ENCODE measurements at regions not wholly inside any gene's neighbourhood (a gene's known extent, or its start where the extent isn't known, plus 50 kb on each side); places are given as distances from the start of the nearest gene placed in this dataset.
"Not testable (repeated sequence)": the region's sequence is repeated elsewhere in the genome, so short reads cannot be mapped to it uniquely, and the experiment has no call there.

DNA sequence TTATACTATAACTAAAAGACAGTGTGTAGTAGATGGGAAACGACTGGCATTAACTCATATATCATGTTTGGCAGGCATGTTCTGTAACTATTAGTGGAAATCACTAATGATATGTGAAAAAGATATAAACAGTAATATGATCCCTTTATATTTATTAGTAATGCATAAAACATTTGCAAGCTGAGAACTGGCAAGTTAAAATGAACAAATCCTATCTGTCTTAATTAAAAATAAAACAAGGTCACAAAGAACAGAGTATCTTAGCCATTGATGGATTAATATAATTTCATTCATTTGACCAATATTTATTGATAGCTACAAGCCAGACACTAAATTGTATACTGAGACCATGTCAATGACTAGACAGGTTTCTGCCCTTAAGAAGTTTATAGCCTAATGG lies 154.5 kb downstream of the CRPPA start:
- no peak for DNase-seq (ENCODE audit: low read depth)

DNA sequence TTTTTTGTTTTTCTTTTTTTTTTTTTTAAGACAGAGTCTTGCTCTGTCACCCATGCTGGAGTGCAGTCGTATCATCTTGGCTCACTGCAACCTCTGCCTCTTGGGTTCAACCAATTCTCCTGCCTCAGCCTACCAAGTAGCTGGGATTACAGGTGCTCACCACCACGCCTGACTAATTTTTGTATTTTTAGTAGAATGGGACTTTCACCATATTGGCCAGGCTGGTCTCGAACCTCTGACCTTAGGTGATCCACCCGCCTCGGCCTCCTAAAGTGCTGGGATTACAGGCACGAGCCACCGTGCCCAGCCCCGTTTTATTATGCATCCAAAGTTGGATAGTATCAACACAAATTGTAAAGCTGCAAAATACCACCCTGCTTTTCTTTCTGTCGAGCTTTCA lies 154.9 kb downstream of the CRPPA start:
- DNase-seq (ENCODE audit: low read depth), result not testable (repeated sequence)

DNA sequence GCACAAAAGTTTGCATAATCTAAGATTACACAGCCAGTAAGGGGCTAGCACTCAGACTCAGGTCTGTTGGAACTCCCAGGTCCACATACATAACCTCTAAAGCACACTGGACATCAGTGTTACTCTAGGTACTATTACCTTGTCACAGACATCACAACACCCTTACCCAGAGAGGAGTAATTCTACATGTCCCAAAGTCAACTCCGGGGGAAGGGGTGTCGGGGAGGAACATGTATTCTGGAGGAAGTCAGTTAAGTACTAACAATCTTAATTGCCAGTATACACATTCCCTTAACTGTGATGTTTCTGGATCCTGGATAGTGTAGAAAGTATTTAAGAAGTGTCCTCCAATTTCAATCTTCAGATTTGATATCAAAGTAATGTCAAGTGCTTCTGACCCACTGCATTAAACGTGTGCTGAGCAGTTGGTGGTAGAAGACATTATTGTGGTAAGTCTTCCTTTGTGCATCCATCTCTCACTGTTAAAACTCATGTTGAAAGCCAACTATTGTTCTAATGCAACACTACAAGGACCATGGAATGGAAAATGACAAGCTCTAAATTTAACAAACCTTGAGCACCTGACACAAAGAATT lies 155.4 kb downstream of the CRPPA start:
- DNase-seq (ENCODE audit: low read depth), result no peak

DNA sequence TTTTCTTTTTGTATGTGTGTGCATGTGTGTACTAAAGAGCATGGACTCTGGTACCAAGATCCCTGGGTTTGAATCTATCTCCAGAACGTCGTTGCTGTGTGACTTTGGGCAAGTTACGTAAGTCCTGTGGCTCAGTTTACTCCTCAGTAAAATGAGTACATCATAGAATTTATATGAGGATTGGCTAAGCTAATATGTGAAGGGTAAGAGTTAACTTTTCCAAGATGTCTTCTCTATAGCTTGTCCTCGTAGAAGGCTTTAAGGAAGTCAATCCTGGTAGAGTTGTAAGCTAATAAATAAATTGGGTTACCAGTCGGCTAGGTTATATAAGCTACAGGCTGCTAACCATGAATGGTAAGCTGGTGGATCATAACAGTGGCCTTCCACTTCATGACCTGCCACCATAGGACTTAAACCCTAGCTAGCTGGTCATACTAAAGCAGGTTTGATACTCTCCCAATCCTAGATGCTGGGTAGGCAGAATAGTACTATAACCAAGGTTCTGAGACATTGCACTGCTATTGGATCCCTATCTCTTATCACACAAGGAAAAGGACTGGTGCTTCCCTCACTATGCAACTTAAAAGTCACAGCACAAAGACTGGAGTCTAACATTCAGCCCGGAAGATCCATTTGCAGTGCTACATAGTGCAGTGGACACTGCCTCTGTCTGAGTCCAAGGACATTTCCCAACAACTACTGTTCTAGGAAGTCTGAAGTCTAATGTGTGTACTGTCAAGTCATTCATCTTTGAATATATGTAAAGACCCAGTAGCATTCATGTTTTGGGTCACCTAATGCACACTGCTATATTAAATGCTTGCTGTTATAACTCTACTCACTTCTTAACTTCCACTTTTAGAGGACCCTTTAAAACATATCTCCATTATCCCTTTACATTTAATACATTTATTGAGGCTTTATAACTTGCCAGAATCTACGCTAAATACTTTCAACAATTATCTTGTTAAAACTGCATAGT lies 156.2 kb downstream of the CRPPA start:
- no peak for DNase-seq (ENCODE audit: low read depth)

DNA sequence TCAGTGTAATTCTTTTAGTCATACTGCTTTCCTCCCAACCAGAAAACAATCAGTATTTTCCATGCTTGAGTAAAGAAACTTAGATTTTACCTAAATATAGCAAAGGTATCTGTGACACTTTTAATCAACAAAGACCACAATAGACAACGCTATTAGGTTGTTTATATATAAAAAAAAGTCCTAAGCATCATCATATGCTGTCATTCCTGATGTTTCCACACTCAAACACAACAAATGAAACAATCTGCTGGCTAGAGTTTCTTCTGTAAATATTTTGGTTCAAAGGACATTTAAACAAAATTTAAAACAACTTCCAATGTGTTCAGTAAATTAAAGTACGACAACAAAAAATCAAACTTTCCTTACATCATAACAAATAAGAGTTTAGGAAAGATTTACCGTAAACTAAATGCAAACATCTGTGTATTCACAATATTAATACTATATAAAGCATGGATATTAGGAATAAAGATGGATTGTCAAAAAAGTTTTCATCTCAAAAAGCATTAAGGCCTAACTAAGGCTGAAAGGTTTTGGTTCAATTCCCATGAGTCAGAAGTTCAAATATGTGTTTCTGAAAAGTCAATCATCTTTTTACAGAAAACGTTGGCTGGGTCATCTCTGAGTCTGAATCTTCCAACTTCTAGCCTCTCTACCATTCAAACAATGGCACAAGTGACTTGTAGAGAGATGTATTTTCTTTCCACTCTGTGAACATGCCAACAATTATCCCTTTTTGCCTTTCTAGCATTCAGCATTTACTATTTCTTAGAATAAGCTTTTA lies 157.1 kb downstream of the CRPPA start:
- DNase-seq (ENCODE audit: low read depth), result no peak

DNA sequence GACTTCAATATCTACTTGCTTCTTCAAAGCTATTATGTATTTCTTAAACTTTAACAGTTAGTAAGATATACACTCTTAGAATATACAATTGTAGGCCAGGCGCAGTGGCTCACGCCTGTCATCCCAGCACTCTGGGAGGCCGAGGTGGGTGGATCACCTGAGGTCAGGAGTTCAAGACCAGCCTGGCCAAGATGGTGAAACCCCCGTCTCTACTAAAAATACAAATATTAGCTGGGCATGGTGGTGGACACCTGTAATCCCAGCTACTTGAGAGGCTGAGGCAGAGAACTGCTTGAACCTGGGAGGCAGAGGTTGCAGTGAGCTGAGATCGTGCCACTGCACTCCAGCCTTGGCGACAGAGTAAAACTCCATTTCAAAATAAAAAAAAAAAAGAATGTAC lies 158.0 kb downstream of the CRPPA start:
- not testable (repeated sequence) for DNase-seq (ENCODE audit: low read depth)

DNA sequence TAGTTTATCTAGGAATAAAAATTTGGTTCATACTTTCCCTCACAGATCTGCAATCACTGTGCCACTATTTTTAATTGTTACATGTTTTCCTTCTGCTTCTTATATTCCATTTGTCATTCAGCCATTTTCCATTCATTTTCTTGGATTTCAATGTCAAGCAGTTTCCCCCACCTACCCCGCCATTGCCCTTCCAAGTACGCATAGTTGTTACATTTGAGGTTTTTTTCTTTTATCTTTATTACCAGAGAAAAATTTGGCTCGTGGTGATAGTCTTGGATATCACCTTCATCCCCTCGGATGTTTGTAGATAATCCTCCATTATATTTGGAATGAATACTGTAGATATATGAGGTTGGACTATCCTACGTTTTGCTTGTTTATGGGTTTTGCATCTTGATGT lies 159.7 kb downstream of the CRPPA start:
- no peak for DNase-seq (ENCODE audit: low read depth)

DNA sequence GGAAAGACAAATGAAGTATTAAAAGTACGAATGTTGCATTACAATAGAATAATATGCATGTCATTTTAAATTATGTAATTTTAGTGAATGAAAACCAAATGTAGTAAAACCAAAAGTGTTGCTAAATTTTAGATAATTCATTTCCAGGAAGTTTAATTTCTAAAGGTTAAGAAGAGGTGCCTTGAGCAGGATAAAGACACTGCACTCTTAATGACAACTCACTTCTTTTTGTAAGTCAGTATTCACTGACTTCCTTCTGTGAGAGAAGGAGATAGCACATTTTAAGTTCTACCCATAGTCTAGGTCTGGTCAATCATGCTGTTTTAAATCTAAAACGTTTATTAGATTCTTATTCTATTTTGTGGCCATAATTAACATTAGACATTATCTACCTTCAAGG lies 160.2 kb downstream of the CRPPA start:
- no peak for DNase-seq (ENCODE audit: low read depth)

DNA sequence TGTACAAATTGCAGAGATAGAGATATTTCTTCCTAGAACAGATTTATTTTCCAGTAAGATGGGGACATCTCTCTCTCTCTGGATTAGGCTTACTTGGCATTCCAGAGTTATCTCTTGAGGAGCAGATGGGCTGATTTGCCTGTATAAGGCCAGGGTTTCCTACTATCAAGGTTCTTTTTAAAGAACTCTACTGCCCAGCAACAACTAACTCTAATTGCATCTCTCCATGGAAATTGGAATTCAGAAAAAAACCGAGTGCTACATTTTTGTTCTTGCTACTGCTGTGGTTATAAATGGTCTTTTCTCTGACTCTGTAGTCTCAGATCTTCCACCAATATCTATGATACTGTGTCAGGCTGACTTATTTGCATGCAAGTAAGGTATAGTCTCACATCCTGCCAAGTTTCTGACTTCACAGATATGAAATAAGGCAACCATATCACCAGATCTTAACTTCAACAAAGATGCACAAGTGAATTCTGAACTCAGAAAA lies 161.1 kb downstream of the CRPPA start:
- no peak for DNase-seq (ENCODE audit: low read depth)

DNA sequence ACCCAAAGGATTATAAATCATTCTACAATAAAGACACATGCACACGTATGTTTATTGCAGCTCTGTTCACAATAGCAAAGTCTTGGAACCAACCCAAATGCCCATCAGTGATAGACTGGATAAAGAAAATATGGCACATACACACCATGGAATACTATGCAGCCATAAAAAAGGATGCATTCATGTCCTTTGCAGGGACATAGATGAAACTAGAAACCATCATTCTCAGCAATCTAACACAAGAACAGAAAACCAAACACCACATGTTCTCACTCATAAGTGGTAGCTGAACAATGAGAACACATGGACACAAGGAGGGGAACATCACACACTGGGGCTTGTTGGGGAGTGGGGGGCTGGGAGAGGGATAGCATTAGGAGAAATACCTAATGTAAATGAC lies 164.9 kb downstream of the CRPPA start:
- DNase-seq (ENCODE audit: low read depth), result not testable (repeated sequence)

DNA sequence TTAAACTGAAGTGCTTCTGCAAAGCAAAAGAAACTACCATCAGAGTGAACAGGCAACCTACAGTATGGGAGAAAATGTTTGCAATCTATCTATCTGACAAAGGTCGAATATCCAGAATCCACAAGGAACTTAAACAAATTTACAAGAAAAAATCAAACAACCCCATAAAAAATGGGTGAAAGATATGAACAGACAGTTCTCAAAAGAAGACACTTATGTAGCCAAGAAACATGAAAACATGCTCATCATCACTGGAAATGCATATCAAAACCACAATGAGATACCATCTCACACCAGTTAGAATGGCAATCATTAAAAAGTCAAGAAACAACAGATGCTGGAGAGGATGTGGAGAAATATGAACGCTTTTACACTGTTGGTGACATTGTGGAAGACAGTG lies 165.4 kb downstream of the CRPPA start:
- DNase-seq (ENCODE audit: low read depth), result not testable (repeated sequence)

DNA sequence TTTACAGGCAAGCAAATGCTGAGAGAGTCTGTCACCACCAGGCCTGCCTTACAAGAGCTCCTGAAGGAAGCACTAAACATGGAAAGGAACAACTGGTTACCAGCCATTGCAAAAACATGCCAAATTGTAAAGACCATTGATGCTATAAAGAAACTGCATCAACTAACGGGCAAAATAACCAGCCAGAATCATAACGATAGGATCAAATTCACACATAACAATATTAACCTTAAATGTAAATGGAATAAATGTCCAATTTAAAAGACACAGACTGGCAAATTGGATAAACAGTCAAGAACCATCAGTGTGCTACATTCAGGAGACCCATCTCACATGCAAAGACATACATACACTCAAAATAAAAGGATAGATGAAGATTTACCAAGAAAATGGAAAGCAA lies 170.7 kb downstream of the CRPPA start:
- not testable (repeated sequence) for DNase-seq (ENCODE audit: low read depth)

DNA sequence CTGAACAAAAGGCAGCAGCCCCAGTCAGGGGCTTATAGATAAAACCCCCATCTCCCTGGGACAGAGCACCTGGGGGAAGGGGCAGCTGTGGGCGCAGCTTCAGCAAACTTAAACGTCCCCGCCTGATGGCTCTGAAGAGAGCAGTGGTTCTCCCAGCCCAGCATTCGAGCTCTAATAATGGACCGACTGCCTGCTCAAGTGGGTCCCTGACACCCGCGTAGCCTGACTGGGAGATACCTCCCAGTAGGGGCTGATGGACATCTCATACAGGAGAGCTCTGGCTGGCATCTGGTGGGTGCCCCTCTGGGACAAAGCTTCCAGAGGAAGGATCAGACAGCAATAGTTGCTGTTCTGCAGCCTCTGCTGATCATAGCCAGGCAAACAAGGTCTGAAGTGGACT lies 172.1 kb downstream of the CRPPA start:
- not testable (repeated sequence) for DNase-seq (ENCODE audit: low read depth)

DNA sequence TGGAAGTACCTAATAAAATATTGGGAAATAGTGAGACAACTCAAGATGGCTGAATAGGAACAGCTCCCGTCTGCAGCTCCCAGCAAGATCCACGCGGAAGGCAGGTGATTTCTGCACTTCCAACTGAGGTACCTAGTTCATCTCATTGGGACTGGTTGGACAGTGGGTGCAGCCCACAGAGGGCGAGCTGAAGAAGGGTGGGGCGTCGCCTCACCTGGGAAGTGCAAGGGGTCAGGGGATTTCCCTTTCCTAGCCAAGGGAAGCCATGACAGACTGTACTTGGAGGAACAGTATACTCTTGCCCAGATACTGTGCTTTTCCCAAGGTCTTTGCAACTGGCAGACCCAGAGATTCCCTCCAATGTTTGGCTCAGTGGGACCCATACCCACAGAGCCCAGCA lies 172.8 kb downstream of the CRPPA start:
- not testable (repeated sequence) for DNase-seq (ENCODE audit: low read depth)

DNA sequence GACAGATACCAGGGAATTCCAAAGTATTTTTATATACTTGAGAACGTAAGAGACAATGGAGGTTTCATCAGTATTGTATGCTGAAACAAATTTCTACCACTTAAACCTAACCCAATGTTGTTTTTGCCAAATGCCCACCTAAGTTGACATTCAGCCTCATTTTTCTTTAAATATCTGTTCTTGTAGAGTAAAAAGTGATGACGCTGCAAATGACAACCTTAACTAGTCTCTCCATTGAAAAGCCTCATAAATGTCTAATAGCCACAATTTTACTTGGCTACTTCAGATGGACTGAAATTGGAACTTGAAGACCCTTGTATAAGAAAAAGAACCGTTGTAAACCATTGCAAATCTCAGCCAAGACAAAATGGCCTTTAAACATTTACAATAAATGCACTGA lies 176.9 kb downstream of the CRPPA start:
- DNase-seq (ENCODE audit: low read depth), result no peak

DNA sequence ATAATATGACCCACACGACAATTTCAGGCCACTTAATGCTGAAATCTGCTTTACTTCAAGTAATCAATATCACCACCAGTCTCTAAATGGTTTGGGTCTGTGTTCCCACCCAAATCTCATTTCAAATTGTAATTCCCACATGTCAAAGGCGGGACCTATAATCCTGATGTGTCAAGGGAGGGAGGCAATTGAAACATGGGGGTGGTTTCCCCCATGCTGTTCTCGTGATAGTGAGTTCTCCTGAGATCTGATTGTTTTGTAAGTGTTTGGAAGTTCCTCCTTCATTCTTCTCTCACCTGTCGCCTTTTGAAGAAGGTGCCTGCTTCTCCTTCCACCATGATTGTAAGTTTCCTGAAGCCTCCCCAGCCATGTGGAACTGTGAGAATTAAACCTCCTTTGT lies 178.4 kb downstream of the CRPPA start:
- no peak for DNase-seq (ENCODE audit: low read depth)

DNA sequence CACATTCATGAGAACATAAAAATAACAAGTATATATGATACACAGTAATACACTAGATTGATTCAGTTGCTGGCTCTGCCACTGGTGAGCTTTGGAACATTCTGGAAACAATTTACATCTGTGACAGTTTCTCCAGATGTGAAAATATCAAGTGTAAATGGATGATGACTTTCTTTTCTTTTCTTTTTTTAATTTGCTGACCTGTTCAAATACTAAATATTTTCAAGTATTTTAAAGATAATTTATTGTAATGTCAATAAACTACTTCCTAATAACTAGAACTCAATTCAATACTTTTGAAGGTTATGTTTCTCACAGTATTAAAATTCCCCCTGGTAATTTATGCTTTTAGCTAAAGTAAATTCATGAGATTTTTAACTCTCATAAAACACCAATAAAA lies 180.3 kb downstream of the CRPPA start:
- DNase-seq (ENCODE audit: low read depth), result no peak

DNA sequence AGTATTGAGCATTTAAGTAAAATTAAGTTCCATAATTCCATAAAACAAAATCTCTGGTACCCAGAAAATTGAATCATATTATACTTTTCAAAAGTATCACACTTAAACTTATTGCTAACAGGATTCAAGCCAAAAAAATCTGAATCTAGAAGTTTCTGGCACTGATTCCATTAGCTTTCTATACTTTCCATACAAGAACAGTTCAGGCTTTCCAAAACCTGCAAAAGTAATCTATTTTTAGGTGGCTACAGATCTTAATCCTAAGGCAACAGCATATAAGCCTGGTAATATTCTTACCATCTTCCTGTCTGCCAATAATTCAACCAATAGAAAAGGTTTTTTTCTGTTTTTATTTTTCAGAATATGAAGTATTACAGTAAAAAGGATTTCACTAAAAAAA lies 185.0 kb downstream of the CRPPA start:
- no peak for DNase-seq (ENCODE audit: low read depth)

DNA sequence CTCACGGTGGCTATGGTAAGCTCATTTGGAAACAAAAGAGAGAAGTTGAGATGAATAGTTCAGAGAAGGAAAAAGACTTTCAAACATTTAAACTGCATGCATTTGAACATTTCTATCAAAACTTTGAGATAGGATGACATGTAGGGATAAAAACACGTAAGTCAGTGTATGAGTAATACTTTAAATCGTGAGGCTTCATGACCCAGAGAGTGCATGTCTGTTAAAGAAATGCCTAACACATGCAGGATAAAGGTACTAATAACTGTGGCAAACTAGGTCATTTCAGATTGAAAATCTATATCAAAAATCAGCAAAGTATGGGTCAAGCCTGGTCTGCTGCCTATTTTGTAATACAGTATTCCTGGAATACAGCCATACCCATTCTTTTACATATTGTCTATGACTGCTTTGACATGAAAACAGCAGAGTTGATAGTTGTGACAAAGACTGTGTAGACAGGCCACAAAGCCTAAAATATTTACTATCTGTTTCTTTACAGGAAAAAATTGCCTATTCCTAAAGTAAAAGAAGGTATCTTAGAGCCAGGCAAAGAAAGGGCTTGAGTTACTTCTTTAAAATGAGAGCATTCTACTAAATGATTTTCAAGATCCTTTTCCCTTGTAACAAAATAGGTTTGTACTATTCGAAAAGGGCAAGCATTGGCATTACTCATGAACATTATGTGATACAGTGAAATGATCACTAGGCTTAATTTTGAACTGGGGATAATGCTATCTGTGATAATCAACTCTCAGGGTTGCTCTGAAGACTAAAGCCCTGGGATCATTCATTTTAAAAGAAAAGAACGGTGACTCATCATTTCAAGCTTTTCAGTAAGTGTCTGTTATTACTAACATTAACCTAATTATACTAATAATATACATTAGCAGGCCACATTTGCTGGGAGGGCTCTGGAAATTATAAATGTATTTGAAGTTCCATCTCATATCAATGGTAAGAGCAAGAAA lies 185.9 kb downstream of the CRPPA start:
- no peak for DNase-seq (ENCODE audit: low read depth)

DNA sequence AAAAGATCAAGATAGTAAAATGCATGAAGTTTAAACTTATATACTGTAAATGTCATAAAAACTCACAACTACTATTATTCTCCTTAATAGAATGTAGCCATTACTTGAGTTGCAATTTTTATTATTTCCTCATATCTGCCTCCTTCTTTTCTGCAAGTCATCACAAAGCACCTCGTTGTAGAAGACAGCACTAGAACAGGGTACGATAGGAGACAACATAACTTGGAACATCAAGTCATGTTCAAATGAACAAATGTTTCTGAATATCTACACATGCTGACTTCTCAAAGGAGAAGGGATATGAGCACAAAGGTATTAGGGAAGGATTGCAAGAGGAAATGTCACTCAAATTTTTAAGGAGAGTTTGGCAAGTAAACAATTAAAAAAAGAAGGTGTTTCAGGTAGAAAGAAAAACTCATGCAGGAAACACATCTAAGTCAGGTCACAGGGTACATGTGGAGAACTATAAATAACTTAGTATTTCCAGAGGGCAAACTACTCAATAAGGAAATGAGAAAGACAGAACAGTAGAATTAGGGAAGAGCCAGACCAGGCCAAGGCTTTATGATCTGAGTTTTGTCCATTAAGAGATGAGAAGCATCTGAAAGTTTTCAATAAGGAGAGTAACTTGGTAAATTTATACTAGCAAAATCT lies 186.7 kb downstream of the CRPPA start:
- no peak for DNase-seq (ENCODE audit: low read depth)

DNA sequence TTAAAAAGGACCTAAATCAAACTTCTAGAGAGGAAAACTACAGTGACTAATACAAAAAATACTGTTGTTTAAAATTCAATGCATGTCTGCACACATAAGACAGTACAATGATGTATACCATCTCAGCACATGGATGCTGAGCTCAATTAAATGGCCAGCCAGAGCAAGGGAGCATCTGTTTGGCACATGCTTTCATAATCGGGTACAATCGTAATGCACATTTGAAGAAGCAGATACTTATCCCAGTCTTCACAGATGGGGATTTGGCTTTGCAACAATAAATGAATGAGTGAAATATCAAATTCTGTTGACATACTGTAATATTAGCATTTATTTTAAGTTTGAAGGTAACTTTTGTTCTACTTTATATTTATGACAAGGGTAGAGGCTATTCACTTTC lies 187.8 kb downstream of the CRPPA start:
- no peak for DNase-seq (ENCODE audit: low read depth)

All from non-pigmented ciliary epithelial cell (primary cell).